Skeletal muscle tissue (tissue), 3 donors: ENCODE measurements at regions not wholly inside any gene's neighbourhood (a gene's known extent, or its start where the extent isn't known, plus 50 kb on each side); places are given as distances from the start of the nearest gene placed in this dataset.

Experiments
- H3K27ac ChIP-seq: one replicate; pipeline ENCODE4 v1.7.0; 2013; ENCODE audit warnings: mild to moderate bottlenecking, low read depth, low read length, inconsistent platforms
- H3K27me3 ChIP-seq, 3 donors: one replicate each; pipeline ENCODE4 v1.7.0; 2013; ENCODE audit warnings: low read length in 3 of 3; ENCODE audit not compliant: control insufficient read depth in 3 of 3, insufficient read depth in 3 of 3
- H3K36me3 ChIP-seq, 3 donors: one replicate each; pipeline ENCODE4 v1.7.0; 2013; ENCODE audit warnings: low read length in 3 of 3; ENCODE audit not compliant: control insufficient read depth in 3 of 3, insufficient read depth in 3 of 3
- H3K4me1 ChIP-seq, 3 donors: one replicate each; pipeline ENCODE4 v1.7.0; 2013; ENCODE audit warnings: low read length in 3 of 3, mild to moderate bottlenecking in 3 of 3; ENCODE audit not compliant: control insufficient read depth in 3 of 3, insufficient read depth in 3 of 3
- H3K4me3 ChIP-seq, 3 donors: one replicate each; pipeline ENCODE4 v1.7.0; 2013; ENCODE audit warnings: low read length in 3 of 3
- H3K9ac ChIP-seq, 3 donors: one replicate each; pipeline ENCODE4 v1.7.0; 2013; ENCODE audit warnings: low read length in 3 of 3, mild to moderate bottlenecking in 3 of 3, moderate library complexity in 2 of 3, low read depth in 1 of 3
- H3K9me3 ChIP-seq, 3 donors: one replicate each; pipeline ENCODE4 v1.7.0; 2013; ENCODE audit warnings: low read length in 3 of 3; ENCODE audit not compliant: control insufficient read depth in 3 of 3
- donor health status: Osteomylitis.

GRCh38 chr4:163871078-163871477 is 376.6 kb downstream of the TMA16 start:
- Histone ChIP-seq H3K27me3 (no peaks in the 10 kb centered on the region), H3K9me3 (no peaks in the 10 kb centered on the region), H3K9ac (no peak overlapping the region), H3K4me1 (no peaks in the 10 kb centered on the region), H3K4me3 (no peak overlapping the region), H3K27ac (no peak overlapping the region), H3K36me3 (no peaks in the 10 kb centered on the region)

DNA sequence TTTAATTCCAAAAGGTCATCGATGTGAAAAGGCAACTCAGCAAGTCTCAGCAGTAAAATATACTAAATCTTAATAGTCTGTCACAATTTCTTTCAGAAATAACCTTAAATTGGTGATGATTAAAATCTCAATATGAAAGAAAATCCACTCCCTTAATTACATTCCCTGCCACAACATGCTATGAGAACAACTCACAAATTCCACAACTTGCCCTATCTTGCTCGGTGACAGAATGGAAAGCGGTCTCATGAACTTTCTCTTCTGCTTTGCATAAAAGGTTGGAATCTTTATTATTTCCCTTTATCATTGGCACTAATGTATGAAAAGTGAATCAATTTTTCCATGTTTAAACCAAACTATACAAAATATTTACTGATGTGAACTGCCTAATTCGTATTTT is 380.8 kb downstream of the TMA16 start:
- Histone ChIP-seq H3K4me3 (no peak overlapping the region), H3K27ac (no peak overlapping the region), H3K36me3 (no peaks in the 10 kb centered on the region), H3K4me1 (no peaks in the 10 kb centered on the region), H3K9me3 (no peaks in the 10 kb centered on the region), H3K9ac (no peak overlapping the region), H3K27me3 (no peaks in the 10 kb centered on the region)

DNA sequence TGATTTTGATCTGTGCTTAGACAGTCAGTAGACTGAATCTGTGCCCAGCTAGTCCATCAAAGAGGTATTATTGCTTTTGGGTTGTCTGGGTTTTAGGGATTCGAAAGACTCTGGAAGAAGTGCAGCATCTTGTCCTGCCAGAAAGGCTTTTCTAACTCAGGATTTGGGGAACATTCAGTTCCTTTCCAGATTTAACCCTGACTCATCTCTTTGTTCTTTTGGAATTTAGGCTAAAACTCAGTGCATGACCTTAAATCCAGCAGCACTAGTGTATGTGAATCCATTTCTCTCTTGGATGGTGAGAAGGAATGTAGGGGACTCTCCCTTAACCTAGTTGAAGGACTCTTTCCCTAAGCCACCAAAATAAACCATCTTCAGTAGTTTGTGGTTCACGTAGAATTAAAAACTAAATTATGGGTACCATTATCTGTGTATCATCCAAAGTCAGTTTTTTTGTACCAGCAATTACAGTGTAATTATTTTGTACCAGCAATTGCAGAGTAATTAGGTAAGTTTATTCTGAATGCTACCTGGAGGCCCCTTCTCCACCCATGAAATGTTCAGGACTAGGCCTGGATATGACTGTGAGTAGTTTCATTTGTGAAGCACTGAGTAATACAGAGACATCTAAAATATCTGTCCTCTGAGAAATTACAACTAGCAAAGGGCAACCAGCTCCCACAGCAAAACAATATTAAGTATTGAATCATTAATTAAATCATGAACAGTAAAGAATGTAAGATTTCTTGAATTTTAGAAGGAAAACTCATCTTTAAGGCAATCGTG is 384.0 kb downstream of the TMA16 start:
- no peak overlapping the region for H3K4me3 ChIP-seq
- no peaks in the 10 kb centered on the region for H3K4me1 ChIP-seq
- no peaks in the 10 kb centered on the region for H3K27me3 ChIP-seq
- no peak overlapping the region for H3K9ac ChIP-seq
- H3K27ac ChIP-seq = no peak overlapping the region
- H3K9me3 ChIP-seq = no peaks in the 10 kb centered on the region
- no peaks in the 10 kb centered on the region for H3K36me3 ChIP-seq

DNA sequence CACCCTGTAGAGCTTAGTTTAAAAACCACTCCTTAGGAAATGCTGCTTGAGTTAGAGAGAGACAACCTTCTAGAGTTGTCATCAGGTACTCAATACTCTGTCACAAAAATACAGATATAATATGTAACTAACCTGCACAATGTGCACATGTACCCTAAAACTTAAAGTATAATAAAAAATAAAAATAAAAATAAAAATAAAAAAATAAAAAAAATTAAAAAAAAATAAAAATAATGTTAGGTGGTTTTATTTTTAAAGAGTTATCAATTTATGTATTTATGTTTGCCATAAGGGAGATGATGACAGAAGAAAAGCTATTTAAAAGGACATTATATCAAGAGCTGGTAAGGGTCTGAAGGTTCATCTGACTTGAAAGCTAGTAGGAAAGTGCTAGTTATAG is 397.9 kb downstream of the TMA16 start:
- Histone ChIP-seq H3K9ac (no peak overlapping the region), H3K27ac (no peak overlapping the region), H3K36me3 (no peaks in the 10 kb centered on the region), H3K4me3 (no peak overlapping the region), H3K4me1 (no peaks in the 10 kb centered on the region), H3K27me3 (no peaks in the 10 kb centered on the region), H3K9me3 (no peaks in the 10 kb centered on the region)

- Histone ChIP-seq H3K9me3 (no peaks in the 10 kb centered on the region), H3K9ac (no peak overlapping the region), H3K4me3 (no peak overlapping the region), H3K27ac (no peak overlapping the region), H3K36me3 (no peaks in the 10 kb centered on the region), H3K4me1 (no peaks in the 10 kb centered on the region), H3K27me3 (no peaks in the 10 kb centered on the region)
Measured at GRCh38 chr4:163895378-163896005, 401.0 kb downstream of the TMA16 start.

DNA sequence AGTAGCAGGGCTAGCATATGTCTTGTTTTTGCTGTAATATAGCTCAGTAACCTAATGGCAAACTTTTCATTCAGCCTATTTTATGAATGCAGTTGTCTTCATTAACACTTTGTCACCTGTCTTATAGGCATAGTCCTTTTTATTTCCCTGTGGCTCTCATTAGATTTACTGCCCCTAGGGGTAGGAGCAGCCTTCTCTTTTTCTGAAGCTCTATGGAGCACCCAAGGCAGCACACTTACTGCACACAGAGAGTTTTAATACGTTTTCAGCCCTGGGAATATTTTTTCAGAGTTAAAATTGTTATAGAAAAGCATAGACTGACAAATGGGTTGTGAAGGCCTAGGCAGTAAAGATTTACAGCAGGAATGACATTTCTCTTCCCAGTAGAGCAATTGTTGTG is 406.8 kb downstream of the TMA16 start:
- no peaks in the 10 kb centered on the region for H3K27me3 ChIP-seq

GRCh38 chr4:163902417-163902816 is 407.9 kb downstream of the TMA16 start:
- Histone ChIP-seq H3K4me3 (no peak overlapping the region), H3K9me3 (no peaks in the 10 kb centered on the region), H3K4me1 (no peaks in the 10 kb centered on the region), H3K36me3 (no peaks in the 10 kb centered on the region), H3K27ac (no peak overlapping the region), H3K9ac (no peak overlapping the region), H3K27me3 (no peaks in the 10 kb centered on the region)

More for the DNA sequence above, 406.8 kb downstream of the TMA16 start:
- Histone ChIP-seq H3K4me3 (no peak overlapping the region), H3K36me3 (no peaks in the 10 kb centered on the region), H3K9me3 (no peaks in the 10 kb centered on the region), H3K4me1 (no peaks in the 10 kb centered on the region), H3K27ac (no peak overlapping the region), H3K9ac (no peak overlapping the region)

DNA sequence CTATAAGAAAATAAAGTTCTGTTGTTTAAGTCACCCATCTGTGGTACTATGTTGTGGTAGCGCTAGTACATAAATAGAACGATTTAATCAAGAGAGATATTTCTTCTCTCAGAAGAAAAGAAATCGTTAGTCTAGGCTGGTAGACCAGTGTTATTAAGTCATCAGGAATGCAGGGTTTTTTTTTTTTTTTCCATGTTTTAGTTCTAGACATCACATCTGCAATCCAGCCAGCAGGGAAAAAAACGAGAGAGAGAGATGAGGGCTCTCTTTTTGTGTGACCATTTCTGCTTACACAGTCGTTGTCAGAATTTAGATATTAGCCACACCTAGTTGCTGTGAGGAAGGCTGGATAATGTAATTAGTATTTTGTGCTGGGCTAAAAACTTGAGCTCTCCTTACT is 417.4 kb downstream of the TMA16 start:
- Histone ChIP-seq H3K27me3 (no peaks in the 10 kb centered on the region), H3K4me1 (no peaks in the 10 kb centered on the region), H3K27ac (no peak overlapping the region), H3K9me3 (no peaks in the 10 kb centered on the region), H3K36me3 (no peaks in the 10 kb centered on the region), H3K4me3 (no peak overlapping the region), H3K9ac (no peak overlapping the region)

GRCh38 chr4:163913571-163913970 is 419.1 kb downstream of the TMA16 start:
- H3K27ac ChIP-seq = no peak overlapping the region
- no peaks in the 10 kb centered on the region for H3K27me3 ChIP-seq
- no peaks in the 10 kb centered on the region for H3K36me3 ChIP-seq
- no peaks in the 10 kb centered on the region for H3K9me3 ChIP-seq
- H3K9ac ChIP-seq = no peak overlapping the region
- H3K4me1 ChIP-seq = no peaks in the 10 kb centered on the region
- no peak overlapping the region for H3K4me3 ChIP-seq

- H3K9ac ChIP-seq = no peak overlapping the region
- no peak overlapping the region for H3K4me3 ChIP-seq
- no peaks in the 10 kb centered on the region for H3K9me3 ChIP-seq
- no peaks in the 10 kb centered on the region for H3K27me3 ChIP-seq
- H3K36me3 ChIP-seq = no peaks in the 10 kb centered on the region
- H3K27ac ChIP-seq = no peak overlapping the region
- no peaks in the 10 kb centered on the region for H3K4me1 ChIP-seq
Measured at GRCh38 chr4:163915896-163916295, 421.4 kb downstream of the TMA16 start.
